ENCODE measurements at regions not wholly inside any gene's neighbourhood (a gene's known extent, or its start where the extent isn't known, plus 50 kb on each side); places are given as distances from the start of the nearest gene placed in this dataset.
"Not testable (repeated sequence)": the region's sequence is repeated elsewhere in the genome, so short reads cannot be mapped to it uniquely, and the experiment has no call there.

DNA sequence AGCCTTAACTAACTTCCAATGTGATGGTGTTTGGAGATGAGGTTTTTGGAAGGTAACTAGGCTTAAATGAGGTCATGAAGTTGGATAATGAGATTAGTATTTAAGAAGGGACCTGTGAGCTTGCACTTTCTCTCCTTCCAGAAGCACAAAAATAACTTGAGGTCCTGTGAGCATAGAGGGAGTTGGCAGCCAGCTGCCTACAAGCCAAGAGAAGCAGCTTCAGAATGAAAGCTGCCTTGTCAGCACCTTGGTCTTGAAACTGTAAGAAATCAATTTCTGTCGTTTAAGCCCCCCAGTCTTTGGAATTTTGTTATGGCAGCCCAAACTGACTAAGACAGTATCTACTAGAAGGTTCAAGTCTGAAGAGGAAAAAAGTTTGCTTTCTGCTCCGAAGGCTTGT, 280.2 kb upstream of the GALNTL6 start:
- DNase-seq (ENCODE audit: low spot score) = no peak

DNA sequence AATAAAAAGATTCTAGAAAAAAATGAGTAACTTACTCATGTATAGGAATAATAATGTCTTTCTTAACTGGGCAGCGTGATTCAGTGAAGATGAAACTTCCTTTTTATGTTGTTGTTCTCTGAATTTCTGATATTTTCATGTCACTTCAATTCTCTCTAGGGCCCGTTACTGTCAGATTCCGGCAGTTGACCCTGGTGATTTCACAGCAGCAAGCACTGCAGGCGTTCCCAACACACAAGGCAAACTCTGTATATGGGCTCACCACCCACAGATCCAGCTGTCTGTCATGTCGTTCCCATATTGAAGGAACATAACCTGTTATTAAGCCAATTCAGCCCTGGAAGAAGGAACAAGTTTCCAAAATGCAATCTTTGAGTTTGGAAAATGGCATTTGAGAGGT, 288.3 kb upstream of the GALNTL6 start:
- DNase-seq (ENCODE audit: low spot score) = no peak

DNA sequence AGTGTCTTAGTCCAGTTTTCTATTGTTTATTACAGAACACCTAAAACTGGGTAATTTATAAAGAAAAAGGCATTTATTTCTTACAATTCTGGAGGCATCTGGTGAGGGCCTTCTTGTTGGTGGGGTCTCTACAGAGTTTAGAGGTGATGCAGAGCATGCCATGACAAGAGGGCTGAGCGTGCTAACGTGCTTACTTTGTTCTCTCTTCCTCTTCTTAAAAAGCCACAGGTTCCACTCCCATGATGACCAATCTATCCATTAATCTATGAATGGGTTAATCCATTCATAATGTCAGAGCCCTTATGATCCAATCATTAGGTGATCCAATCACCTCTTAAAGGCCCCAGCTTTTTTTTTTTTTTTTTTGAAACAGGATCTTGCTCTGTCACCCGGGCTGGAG, 291.5 kb upstream of the GALNTL6 start:
- no peak for DNase-seq (ENCODE audit: low spot score)

DNA sequence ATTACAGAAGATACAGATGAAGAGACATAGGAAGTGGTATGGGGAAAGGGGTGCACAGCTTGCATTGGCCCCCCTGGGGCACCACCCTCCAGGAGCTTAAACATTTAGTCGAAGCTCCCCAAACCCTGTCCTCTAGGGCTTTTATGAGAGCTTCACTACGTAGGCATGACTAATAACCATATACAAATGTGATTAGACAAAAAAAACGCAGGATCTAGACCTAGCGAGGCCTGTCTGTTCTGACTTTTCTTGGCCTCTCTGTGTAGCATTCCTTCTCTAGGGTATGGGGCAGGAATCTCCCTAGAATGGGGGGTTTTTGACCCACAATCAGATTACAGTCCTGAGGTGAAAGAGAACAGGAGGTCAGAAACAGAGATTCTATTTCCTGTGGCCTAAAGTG, 293.7 kb upstream of the GALNTL6 start:
- no peak for DNase-seq (ENCODE audit: low spot score)

DNA sequence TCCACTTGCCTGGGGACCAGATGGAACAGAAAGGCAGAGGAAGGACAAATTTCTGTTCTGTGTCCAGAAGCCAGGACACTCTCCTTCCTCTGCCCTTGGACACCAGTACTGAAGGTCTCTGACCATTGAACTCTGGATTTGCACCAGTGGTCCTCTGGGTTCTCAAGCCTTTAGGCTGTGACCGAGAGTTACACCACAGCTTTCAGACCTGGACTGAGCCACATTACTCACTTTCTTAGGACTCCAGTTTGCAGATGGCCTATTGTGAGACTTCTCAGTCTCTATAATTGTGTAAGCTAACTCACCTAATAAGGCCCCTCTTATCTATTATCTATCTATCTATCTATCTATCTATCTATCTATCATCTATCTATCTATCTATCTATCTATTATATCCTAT, 295.3 kb upstream of the GALNTL6 start:
- no peak for DNase-seq (ENCODE audit: low spot score)

DNA sequence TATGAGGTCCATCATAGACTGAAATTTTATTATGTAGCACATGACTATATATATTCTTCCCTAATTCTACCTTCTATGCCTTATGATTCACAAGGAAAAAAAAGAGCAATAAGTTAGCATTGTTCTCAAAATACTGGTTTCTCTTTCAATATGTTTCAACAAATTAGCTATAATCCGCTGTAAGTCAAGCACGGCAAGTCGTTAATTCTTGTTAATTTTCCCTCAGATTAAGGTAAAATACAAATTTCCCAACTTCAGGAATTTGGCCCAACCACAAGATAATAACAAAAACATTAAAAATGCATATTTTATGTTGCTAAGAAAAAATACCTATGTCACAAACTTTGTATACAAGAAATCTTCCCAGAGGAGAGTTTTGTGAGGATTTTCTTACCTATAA, 296.5 kb upstream of the GALNTL6 start:
- no peak for DNase-seq (ENCODE audit: low spot score)

DNA sequence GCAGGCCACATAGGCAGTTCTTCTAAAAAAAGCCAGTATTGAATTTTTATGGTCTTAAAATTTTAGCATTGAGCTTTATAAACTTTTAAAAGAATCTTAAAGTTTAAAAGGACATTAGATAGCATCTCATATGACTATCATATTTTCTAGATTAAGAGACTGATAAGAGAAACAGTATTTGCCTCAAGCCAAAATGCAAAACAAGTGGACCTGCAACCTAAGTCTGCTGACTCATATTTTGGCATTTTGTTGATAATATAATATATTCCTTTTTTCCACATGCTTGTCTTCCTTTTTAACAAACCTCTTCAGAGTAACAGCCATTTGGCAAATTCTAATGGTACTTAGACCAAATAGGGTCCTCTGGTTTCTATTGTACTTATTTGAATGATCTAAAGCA, 328.5 kb upstream of the GALNTL6 start:
- no peak for DNase-seq (ENCODE audit: low spot score)

DNA sequence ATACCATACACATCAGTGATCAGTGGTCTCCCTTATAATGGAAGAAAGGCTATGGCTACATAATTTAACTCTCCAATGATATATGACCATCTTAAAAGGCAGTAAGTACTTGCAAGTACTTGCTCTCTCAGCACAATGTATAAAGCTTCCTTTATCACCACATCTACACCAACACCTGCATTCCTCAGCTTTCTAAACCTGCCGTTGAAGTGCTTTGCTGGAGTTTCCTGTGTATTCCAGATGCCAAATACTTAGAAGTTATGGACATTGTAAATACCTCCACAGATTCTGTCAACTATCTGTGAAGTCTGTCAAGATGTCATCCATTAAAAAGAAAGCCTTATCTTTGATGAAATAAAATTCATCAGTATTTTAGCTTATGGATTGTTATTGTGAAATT, 335.0 kb upstream of the GALNTL6 start:
- DNase-seq (ENCODE audit: low spot score) = no peak

DNA sequence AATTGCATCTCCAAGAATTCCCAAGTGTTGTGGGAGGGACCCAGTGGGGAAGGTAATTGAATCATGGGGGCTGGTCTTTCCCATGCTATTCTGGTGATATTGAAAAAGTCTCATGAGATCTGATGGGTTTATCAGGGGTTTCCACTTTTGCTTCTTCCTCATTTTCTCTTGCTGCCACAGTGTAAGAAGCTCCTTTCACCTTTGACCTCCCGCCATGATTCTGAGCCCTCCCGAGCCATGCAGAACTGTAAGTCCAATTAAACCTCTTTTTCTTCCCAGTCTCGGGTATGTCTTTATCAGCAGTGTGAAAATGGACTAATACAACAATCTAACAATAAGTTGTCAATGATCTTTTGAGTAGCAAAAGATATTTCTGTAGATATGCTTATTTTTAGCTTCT, 338.1 kb upstream of the GALNTL6 start:
- DNase-seq (ENCODE audit: low spot score) = not testable (repeated sequence)

DNA sequence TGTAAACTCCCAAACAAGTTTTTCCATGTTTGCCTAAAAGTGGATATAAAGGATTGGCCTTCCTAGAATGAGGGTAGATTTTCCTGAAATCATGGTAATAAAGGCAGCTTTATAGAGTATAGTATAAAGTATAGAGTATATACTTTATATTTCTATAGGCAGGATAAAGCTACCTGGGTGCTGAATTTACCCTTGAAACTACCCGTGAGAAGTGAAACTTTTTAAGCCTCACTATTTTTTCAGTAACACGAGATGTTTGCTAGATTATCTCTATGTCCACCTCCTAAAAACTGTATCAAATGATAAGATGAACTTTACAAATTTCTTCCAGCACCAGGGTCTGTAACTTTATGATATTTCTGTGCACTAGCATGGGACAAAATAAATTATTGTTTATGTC, 340.0 kb upstream of the GALNTL6 start:
- no peak for DNase-seq (ENCODE audit: low spot score)

DNA sequence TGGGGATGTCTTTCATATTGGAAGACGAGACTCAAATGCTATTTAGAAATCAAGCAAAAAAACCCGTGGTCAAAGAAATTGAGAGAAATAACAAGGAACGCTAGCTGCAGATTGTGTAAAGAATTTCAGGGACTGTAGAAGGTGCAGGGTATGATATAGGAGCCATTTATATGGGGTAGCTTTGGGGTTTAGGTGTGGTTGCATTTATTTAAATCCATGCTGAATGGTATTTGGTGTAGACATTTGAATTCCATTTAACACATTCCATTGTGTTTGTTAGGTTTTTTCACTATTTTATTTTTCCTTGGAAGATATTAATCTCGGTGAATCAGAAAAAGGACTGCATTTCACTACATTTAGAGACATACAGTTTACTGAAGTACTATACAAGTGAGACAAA, 341.0 kb upstream of the GALNTL6 start:
- no peak for DNase-seq (ENCODE audit: low spot score)

DNA sequence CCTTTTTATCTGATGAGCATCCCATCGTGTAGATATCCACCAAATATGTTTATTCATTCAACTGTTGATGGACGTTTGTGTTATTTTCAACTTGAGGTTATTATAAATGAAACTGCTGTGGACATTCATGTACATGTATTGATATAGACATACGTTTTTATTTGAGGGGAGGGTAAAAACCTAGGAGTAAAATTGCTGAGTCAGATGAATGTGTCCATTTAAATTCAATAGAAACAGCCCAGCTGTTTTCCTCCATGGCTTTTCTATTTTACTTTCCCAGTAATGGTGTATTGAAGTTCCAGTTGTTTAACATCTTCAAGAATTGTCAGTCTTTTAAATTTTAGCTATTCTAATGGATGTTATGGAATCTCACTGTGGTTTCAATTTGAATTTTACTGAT, 348.7 kb upstream of the GALNTL6 start:
- no peak for DNase-seq (ENCODE audit: low spot score)

DNA sequence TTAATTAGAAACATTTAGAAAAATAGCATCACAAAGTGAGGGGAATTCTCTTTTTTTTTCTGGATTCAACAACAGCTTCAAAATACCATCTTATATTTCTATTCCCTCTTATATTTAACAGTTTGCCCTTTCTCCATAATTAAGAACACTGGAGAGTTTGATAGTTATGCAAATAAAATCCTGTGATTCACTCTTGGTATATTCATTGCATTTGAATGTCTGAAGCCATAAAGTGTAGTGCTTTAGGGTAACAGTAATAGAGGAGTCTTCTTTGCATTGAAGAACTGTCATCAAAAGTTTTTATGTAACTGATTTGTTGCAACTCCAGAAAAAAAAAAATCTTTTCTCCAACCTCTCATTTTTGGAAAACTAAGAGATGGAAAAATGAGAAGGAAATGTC, 352.0 kb upstream of the GALNTL6 start:
- no peak for DNase-seq (ENCODE audit: low spot score)

DNA sequence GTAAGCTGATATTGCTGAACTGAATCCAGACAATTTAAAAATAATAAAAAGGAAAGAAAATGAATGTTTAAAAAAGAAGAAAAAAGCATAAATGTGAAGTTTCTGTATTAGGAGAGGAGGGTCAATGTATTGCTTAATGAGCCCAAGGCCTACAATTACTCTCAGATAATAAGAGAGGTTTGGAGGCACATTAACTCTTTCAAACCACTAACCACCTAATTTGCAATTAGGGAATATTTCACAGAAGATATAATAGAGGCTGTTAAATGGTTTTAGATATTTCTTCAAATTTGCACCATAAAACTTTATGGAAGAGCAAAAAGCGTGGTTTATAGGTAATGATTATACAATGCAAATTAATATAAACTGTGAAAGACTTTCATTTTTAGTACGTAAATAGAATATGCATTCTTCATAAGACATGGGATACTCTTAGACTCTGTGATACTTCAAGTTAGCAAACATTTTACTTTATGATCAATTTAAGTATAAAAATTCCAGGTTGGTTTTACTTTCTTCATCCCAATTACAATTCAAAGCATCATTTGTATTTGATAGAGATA, 364.2 kb upstream of the GALNTL6 start:
- DNase-seq (ENCODE audit: low spot score) = no peak

DNA sequence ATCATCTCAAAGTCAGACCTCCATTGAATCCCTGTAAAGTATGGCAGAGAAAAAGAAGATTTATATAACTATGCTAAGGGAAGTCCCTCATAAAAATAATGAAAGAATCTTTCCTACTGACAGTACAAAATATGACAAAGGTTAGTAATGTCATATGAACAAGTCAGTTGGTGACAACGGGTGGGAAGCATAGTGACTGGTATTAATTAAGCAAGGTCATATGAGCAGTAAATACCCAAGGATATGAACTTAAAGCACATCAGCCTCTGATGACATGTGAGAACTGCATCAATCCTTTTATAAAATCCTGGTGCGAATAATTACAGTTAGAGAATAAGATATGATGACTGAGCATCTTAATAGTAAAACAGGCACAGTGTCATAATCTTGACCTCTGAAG, 364.8 kb upstream of the GALNTL6 start:
- DNase-seq (ENCODE audit: low spot score) = no peak

DNA sequence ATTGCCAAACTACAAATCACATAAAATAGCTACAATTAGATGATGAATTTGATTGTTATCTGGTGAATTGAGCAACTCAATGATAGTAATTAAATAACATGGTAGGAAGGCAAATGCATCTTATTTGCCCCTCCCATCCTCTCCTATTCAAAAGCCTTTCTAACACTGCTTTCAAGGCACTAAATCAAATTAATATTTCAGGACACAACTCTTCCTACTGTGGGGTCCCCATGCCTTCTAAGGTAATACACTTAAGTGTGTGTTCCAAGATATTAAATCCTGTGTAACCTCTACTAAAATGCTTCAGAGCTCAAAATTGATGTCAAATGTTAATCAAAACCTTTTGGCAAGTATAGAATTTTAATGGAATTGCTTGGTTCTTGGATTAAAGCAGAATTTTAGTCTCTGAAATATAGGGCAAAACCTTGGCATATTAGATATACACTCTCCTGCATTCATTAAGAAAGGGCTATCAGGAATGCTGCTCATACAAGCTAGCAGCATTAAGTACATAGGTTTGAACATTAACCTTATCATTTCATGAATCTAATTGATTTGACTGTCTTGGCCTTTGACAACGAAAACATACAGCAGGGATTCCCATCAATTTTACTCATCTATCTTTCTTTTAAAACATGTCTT, 371.8 kb upstream of the GALNTL6 start:
- no peak for DNase-seq (ENCODE audit: low spot score)

DNA sequence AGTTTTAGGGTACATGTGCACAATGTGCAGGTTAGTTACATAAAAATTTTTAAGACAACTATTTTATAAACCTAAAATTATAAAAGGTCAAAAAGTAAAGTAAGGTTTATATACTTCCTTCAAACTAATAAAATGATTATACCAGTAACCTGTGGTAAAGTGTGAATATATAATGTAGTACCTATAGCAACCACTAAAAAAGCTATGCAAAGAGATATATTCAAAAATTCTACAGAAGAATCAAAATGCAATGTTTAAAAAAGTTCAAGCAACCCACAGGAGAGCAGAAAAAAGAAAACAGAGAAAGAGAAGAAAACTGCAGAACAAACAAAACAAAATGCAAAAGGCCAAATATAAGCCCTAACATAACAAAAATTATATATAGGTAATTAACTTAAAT, 379.5 kb upstream of the GALNTL6 start:
- DNase-seq (ENCODE audit: low spot score) = no peak

DNA sequence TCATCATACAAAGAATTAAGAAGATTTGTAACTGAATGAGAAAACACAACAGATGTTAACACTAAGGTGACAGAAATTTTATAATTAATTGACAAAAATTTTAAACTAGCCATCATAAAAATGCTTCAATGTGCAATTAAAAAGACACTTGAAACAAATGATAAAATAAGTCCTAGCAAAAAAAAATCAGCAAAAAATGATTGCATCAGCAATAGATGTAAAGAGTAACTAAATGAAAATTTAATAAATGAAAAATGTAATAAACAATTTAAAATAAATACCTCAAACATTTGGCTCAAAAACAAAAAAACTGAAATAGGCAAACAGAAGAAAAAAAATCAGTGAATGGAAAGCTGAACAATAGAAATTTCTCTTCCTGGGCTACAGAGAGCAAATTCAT, 380.7 kb upstream of the GALNTL6 start:
- DNase-seq (ENCODE audit: low spot score) = no peak

DNA sequence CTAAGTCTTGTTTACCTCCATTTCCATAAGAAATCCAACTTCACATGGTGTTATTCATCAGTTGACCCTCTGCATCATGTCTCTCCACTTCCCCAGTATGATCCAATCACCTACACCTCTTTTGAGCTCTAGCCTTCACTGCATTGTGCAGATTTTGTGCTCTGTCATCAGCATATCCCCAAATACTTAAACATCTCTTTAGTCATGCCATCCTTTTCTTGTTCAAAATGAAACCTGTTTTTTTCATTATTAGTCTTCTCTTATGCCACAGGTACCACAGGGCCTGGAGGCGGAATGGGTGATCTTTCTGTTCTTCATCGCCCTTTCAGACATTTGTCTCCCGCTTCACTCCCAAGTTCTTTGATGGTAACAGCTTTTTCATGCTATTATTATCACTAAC, 382.7 kb upstream of the GALNTL6 start:
- no peak for DNase-seq (ENCODE audit: low spot score)

DNA sequence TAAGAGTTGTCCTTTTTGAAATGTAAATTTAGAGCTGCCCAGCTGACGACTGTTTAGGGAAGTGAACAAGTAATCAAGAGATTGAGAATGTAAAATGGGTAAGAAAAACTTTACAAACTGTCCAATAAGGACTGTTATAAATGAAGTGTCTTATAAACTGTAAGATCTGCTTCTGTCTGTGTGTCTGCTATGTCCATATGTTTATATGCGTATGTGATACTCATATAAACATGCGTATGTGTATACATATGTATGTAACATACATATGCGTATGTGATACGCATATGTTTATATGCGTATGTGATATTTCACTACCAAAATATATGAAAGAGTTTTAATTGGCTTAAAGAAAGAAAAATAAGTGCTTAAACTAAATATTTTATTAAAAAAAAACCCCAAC, 416.0 kb upstream of the GALNTL6 start:
- no peak for DNase-seq (ENCODE audit: low spot score)

DNA sequence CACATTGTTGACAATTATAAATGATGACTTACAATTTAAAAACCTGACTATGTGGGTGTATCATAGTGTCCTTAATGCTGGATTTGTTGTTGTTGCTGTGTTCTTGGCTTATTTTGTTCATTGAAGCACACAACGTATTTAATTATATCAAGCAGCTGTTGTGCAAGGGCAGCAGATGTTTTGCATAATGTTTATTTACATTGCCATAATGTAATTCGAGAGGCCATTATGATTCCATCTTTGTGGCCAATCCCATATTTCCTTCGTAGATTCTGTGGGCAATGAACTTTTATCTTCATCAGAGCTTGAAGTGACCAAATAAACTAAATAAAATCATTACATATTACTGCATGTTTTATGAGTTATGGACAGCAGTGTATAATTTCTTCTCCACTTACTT, 422.6 kb upstream of the GALNTL6 start:
- no peak for DNase-seq (ENCODE audit: low spot score)

DNA sequence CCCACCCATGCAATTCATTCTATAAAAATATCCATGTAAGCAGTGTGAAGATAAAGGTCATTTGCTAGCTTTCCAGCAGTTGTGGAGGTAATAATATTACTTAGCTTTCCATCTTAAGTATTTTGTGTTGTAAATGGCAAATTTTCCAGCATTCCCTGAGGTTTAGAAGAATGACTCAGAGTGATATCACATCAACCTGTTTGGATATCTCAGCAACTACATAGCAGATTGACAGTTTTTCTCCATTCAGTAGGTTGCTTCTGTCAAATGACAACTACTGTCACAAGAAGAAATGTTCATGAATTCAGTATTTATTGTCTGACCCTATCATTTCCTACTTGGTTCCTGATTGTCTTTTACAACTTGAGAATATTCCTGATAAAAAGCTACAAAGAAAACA, 434.9 kb upstream of the GALNTL6 start:
- no peak for DNase-seq (ENCODE audit: low spot score)

DNA sequence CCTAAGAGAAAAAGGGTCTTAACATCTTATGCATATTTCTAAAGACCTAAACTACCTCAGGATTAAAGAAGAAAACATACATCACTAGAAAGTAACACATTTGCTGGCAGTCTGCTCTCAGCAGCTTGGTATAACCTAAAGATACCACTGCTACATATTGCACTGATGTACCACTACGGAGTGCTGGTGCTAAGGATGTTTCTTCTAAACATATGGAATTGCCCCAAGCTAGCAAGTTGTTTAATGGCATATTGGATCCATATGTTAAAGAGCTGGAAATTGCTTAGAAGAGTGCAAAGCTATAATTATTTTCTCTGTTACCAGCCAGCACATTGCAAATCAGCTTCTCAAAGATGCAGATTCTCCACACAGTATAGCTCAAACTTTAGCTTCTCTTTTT, 436.5 kb upstream of the GALNTL6 start:
- DNase-seq (ENCODE audit: low spot score) = no peak

DNA sequence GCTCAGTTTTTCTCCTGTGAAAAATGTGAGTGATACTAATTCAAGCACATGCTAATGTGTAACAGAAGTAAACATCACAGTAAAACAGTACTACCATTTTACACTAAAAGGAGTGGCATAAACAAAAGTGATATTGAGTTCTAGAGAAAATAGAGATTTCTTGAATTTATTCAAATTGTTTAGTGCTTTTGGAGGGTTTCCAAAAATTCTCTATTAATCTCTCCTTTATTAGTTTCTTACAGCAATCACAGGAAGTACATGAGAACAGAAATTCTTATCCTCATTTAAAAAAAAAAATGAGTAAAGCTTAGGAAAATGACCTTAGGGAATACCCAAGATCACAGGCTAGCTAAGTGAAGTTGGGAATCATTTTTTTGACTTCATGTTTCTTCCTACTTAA, 459.7 kb upstream of the GALNTL6 start:
- no peak for DNase-seq (ENCODE audit: low spot score)

DNA sequence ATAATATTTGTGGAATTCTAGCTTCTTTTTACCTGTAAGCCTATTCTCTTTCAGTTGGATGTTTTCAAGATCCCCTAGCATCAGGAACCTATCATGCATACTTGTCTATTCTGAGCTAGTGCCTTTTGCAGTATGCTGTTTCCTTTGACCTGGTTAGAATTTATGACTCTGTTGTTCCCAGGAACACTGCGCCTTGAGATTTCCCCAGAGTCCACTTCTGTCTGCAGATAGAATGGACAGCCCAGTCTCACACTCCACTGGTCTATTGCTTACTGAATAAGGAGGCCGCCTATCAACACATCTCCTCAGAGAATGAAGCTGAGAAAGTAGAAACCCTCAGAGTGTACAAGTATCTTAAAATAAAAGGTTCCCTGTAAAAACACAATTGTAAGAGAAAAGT, 465.1 kb upstream of the GALNTL6 start:
- DNase-seq (ENCODE audit: low spot score) = no peak
